ENCODE measurements at regions not wholly inside any gene's neighbourhood (a gene's known extent, or its start where the extent isn't known, plus 50 kb on each side); places are given as distances from the start of the nearest gene placed in this dataset.
"Not testable (repeated sequence)": the region's sequence is repeated elsewhere in the genome, so short reads cannot be mapped to it uniquely, and the experiment has no call there.

GRCh38 chr10:28906934-28907333, 229.6 kb downstream of the BAMBI start:
- no peaks in the 10 kb centered on the region for H3K36me3 Mint-ChIP-seq
- ATAC-seq (no peak), DNase-seq (ENCODE audit: low spot score in 2 of 2) (no peak)
- H3K4me3 Mint-ChIP-seq = no peak overlapping the region
- H3K9me3 Mint-ChIP-seq = no peaks in the 10 kb centered on the region
- no peak overlapping the region for H3K27ac Mint-ChIP-seq
- H3K4me1 Mint-ChIP-seq = no peaks in the 10 kb centered on the region

DNA sequence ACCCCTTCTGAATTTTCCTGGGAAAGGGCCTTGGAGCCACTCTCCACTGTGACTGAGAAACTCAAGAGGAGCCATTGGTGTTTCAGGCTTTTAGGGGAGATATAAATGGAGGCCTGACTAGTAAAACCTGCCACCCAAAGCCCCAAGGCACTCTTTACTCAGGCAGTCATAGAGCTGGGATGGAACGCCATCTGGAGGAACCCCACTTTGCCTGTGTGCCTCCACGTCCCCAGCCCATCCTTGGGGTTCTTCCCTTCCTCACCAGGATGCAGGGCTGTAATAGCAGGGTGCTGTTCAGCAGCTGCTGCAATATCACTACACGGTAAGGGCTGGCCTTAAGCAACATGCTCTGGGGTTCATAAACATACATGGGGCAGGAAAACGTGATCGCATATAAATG, 232.6 kb downstream of the BAMBI start:
- no peaks in the 10 kb centered on the region for H3K36me3 Mint-ChIP-seq
- ATAC-seq = no peak
- H3K4me1 Mint-ChIP-seq = no peaks in the 10 kb centered on the region
- DNase-seq (ENCODE audit: low spot score in 2 of 2) = no peak
- H3K4me3 Mint-ChIP-seq = no peak overlapping the region
- no peaks in the 10 kb centered on the region for H3K9me3 Mint-ChIP-seq
- H3K27ac Mint-ChIP-seq = no peak overlapping the region

DNA sequence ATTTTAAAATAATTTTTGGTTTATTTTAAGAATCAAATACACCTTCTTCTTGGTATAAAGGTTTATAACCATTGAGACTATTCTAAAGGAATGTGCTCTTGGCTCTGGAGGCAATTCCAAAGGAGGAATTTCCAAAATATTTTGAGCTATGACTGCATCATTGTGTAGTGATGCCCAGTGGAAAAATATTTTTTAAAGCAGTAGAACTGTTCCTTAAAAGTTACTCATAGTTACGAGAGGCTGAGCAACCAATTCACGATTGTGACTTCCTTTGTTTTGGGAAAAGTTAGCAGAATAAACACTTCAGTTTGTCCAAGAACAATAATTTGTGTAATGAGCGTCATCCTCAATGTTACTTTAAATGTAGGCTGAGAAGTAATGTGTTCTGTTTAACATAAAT, 233.6 kb downstream of the BAMBI start:
- ATAC-seq = no peak
- Mint-ChIP-seq H3K4me3 (no peak overlapping the region), H3K36me3 (no peaks in the 10 kb centered on the region), H3K4me1 (no peaks in the 10 kb centered on the region), H3K9me3 (no peaks in the 10 kb centered on the region), H3K27ac (no peak overlapping the region)
- DNase-seq (ENCODE audit: low spot score in 2 of 2) = no peak

DNA sequence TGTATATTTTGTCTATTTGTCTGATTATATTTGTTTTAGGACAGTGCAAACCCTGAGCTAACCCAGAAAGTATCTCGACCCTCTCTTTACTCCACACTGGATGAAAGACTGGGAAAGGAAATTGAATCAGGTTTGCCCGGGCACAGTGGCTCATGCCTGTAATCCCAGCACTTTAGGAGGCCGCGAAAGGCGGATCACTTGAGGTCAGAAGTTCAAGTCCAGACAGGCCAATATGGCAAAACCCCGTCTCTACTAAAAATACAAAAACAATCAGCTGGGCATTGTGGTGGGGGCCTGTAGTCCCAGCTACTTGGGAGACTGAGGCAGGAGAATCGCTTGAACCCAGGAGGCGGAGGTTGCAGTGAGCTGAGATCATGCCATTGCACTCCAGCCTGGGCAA, 234.2 kb downstream of the BAMBI start:
- ATAC-seq; H3K4me3 Mint-ChIP-seq; H3K36me3 Mint-ChIP-seq; H3K4me1 Mint-ChIP-seq; H3K27ac Mint-ChIP-seq; DNase-seq (ENCODE audit: low spot score in 2 of 2); H3K9me3 Mint-ChIP-seq: not testable (repeated sequence)

- Mint-ChIP-seq H3K9me3 (no peaks in the 10 kb centered on the region), H3K4me3 (no peak overlapping the region), H3K36me3 (no peaks in the 10 kb centered on the region), H3K27ac (no peak overlapping the region), H3K4me1 (no peaks in the 10 kb centered on the region)
- ATAC-seq = no peak
- DNase-seq (ENCODE audit: low spot score in 2 of 2) = no peak
Observed at GRCh38 chr10:28912017-28912783, 234.9 kb downstream of the BAMBI start.

DNA sequence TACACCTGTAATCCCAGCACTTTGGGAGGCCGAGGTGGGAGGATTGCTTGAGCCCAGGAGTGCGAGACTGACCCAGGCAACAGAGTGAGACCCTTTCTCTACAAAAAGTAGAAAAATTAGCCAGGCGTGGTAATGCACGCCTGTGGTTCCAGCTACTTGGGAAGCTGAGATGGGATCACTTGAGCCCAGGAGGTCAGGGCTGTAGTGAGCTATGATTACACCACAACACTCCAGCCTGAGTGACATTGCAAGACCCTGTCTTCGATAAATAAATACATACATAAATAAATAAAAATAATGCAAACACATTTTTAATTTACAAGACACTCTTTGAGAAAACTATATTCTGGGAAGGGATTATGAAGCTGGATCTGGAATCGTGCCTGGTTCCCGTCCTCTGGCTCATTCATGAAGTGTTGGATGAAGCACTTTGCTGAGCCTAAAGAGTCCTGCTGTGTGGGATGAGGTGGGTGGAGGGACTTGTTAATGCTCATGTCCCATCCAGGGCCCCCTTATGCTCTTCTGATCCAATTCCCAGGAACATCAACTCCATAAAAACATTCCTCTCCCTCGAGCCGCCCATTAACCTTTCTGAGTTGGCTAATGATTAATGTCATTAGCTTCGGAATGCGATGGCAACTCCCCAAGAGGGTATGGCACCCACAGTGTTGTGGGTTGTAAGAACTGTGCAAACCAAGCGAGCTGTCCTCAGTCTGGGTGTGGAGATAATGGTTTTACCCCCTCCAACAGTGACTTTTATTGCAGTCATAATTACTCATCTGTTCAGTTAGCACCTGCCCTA, 236.3 kb downstream of the BAMBI start:
- Mint-ChIP-seq H3K27ac (no peak overlapping the region), H3K36me3 (no peaks in the 10 kb centered on the region), H3K4me3 (no peak overlapping the region), H3K9me3 (no peaks in the 10 kb centered on the region), H3K4me1 (no peaks in the 10 kb centered on the region)
- DNase-seq (ENCODE audit: low spot score in 2 of 2) = no peak
- ATAC-seq = no peak

DNA sequence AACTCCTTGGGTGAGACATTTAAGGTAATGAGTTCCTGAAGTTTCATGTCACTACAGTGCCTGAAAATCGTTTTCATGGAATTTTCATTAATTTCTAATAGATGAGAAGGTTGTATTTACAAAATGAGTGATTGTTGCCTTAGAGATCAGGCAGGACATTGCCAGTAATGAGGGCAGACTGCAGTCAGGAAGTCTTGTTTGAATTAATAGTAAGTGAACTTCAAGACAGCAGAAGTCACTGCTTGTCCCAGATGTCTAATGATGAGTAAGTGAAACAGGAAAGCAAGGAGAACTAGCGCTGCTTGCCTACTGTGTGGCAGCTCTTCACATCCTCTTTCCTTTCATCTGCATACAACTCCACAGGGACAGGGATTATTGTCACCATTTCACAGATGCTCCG, 237.4 kb downstream of the BAMBI start:
- Mint-ChIP-seq H3K4me1 (no peaks in the 10 kb centered on the region), H3K9me3 (no peaks in the 10 kb centered on the region), H3K27ac (no peak overlapping the region), H3K36me3 (no peaks in the 10 kb centered on the region), H3K4me3 (no peak overlapping the region)
- DNase-seq (ENCODE audit: low spot score in 2 of 2) = no peak
- ATAC-seq = no peak

DNA sequence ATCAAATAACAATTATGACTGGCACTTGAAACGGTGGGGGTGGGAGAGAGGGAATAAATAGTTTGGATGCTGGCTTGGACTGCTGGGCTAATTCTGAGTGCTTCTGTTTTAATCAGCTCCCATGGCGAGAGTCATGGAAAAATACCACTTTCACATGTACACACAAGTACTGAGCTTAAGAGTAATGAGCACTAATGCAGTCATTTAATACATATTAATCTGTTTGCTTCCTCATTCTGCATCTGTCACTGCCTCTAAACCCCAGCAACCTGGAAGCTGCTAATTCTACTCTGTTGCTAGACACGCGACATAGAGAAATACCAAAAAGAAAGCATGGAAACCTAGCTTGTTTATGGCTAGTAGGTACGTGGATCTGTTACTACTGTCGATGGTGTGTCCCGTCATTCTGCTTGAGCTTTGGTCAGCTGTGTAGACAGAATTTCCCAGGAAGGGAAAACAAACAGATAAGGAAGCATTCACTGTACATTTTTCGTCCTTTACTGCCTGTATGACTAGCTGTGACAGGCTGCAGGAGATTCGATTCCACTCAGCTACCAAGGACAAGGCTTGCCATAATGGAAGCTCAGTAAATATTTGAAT, 238.8 kb downstream of the BAMBI start:
- Mint-ChIP-seq H3K36me3 (no peaks in the 10 kb centered on the region), H3K4me1 (no peaks in the 10 kb centered on the region), H3K9me3 (no peaks in the 10 kb centered on the region), H3K4me3 (no peak overlapping the region), H3K27ac (no peak overlapping the region)
- ATAC-seq (no peak), DNase-seq (ENCODE audit: low spot score in 2 of 2) (no peak)

GRCh38 chr10:28920091-28920490, 242.8 kb downstream of the BAMBI start:
- H3K36me3 Mint-ChIP-seq = no peaks in the 10 kb centered on the region
- ATAC-seq = no peak
- H3K4me3 Mint-ChIP-seq = no peak overlapping the region
- no peak overlapping the region for H3K27ac Mint-ChIP-seq
- DNase-seq (ENCODE audit: low spot score in 2 of 2) = no peak
- no peaks in the 10 kb centered on the region for H3K4me1 Mint-ChIP-seq
- H3K9me3 Mint-ChIP-seq = no peaks in the 10 kb centered on the region

- ATAC-seq (no peak), DNase-seq (ENCODE audit: low spot score in 2 of 2) (no peak)
- no peaks in the 10 kb centered on the region for H3K36me3 Mint-ChIP-seq
- H3K4me3 Mint-ChIP-seq = no peak overlapping the region
- H3K4me1 Mint-ChIP-seq = no peaks in the 10 kb centered on the region
- H3K9me3 Mint-ChIP-seq = no peaks in the 10 kb centered on the region
- H3K27ac Mint-ChIP-seq = no peak overlapping the region
Observed at GRCh38 chr10:28922127-28922526, 244.8 kb downstream of the BAMBI start.

DNA sequence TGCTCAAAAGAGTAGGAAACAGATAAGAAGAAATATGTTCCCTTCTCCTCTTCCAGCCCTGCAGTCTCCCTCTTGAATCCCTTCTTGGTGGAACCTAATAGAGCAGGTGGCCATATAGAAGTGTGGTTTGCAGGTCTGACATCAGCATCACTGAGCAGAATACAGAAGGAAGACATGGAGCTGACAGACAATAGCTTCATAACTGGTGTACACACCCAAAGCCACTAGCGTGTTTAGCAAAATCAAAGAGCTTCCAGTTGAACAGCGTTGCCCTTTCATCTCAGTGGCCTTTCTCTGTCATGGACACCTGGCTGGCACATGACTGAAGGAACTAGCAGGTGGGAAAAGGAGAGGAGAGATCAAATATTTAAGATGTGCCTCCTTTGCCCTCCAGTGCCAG, 245.5 kb downstream of the BAMBI start:
- no peak for DNase-seq (ENCODE audit: low spot score in 2 of 2)
- Mint-ChIP-seq H3K36me3 (no peaks in the 10 kb centered on the region), H3K4me3 (no peak overlapping the region), H3K27ac (no peak overlapping the region), H3K9me3 (no peaks in the 10 kb centered on the region), H3K4me1 (no peaks in the 10 kb centered on the region)
- ATAC-seq = no peak

- Mint-ChIP-seq H3K4me3 (no peak overlapping the region), H3K36me3 (no peaks in the 10 kb centered on the region), H3K9me3 (no peaks in the 10 kb centered on the region), H3K27ac (no peak overlapping the region), H3K4me1 (no peaks in the 10 kb centered on the region)
- no peak for ATAC-seq
- no peak for DNase-seq (ENCODE audit: low spot score in 2 of 2)
Observed at GRCh38 chr10:28924717-28925116, 247.4 kb downstream of the BAMBI start.

- ATAC-seq = no peak
- no peaks in the 10 kb centered on the region for H3K4me1 Mint-ChIP-seq
- no peaks in the 10 kb centered on the region for H3K36me3 Mint-ChIP-seq
- no peak overlapping the region for H3K4me3 Mint-ChIP-seq
- no peak overlapping the region for H3K27ac Mint-ChIP-seq
- no peak for DNase-seq (ENCODE audit: low spot score in 2 of 2)
- H3K9me3 Mint-ChIP-seq = no peaks in the 10 kb centered on the region
Observed at GRCh38 chr10:28925121-28925663, 247.9 kb downstream of the BAMBI start.

DNA sequence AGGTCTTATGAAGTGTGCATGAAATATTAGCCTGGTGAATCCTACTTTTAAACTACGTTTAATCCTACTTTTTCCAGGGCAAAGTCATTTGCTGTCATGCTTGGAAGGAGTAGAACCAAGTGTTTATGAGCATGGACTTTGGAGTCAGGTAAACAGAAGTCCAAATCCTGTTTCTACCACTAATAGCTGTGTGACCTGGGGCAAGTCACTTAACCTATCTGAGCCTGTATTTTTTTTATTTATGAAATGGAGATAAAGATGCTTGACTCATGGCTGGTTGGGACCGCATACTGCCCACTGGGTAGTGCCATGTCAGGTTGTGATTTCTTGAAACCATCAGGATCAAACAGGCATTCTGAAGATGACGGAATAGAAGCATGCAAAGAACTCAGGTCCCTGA, 249.6 kb downstream of the BAMBI start:
- Mint-ChIP-seq H3K27ac (no peak overlapping the region), H3K4me1 (no peaks in the 10 kb centered on the region), H3K9me3 (no peaks in the 10 kb centered on the region), H3K4me3 (no peak overlapping the region), H3K36me3 (no peaks in the 10 kb centered on the region)
- DNase-seq (ENCODE audit: low spot score in 2 of 2) (no peak), ATAC-seq (no peak)

GRCh38 chr10:28928484-28928883, 251.2 kb downstream of the BAMBI start:
- no peak for ATAC-seq
- Mint-ChIP-seq H3K27ac (no peak overlapping the region), H3K4me3 (no peak overlapping the region), H3K4me1 (no peaks in the 10 kb centered on the region), H3K36me3 (no peaks in the 10 kb centered on the region), H3K9me3 (no peaks in the 10 kb centered on the region)
- DNase-seq (ENCODE audit: low spot score in 2 of 2) = peak in 1 of 2 donors; percentile 6

DNA sequence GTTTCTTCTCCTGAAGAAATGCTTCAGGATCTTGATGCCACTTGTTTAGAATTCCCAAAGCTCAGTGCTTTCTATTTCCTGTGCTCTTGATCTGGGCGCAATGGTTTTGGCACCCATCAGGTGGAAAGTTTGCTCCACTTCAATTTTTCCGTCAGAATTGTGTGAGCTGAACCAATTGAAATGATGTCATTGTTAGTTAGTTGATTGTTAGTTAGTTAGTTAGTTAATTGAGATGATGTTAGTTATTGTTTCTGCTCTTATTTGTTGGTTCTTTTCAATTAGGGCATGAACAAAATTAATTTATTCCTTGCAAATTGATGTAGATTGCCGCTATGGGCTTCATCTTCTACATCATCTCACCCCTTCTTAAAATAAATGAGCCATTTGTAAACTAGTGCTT, 252.6 kb downstream of the BAMBI start:
- no peaks in the 10 kb centered on the region for H3K36me3 Mint-ChIP-seq
- H3K4me1 Mint-ChIP-seq = no peaks in the 10 kb centered on the region
- DNase-seq (ENCODE audit: low spot score in 2 of 2) (peak in 1 of 2 donors; percentile 2), ATAC-seq (no peak)
- no peaks in the 10 kb centered on the region for H3K9me3 Mint-ChIP-seq
- H3K4me3 Mint-ChIP-seq = no peak overlapping the region
- H3K27ac Mint-ChIP-seq = no peak overlapping the region

Measured in stimulated activated effector memory CD8-positive, alpha-beta T cell treated with anti-CD3 and anti-CD28 coated beads, Interleukin-12 subunit alpha, Interleukin-12 subunit beta, amount 100 ng/mL, for 72 hours (primary cell).